HG02571 (cell line): ENCODE measurements at regions not wholly inside any gene's neighbourhood (a gene's known extent, or its start where the extent isn't known, plus 50 kb on each side); places are given as distances from the start of the nearest gene placed in this dataset.

ENCODE experiments used
- ATAC-seq: cut with Tn5 transposase; IDR thresholded peaks from one replicate; pipeline ENCODE4 v1.9.1; 2021; ENCODE audit warnings: mild to moderate bottlenecking, moderate library complexity; ENCODE audit not compliant: unreplicated experiment

- ATAC-seq = no peak
Measured at GRCh38 chr18:45255197-45255890, 359.9 kb upstream of the SLC14A2 start.

- no peak for ATAC-seq
Measured at GRCh38 chr18:45260125-45260524, 355.2 kb upstream of the SLC14A2 start.

GRCh38 chr18:45266023-45266422 lies 349.3 kb upstream of the SLC14A2 start:
- ATAC-seq = no peak

GRCh38 chr18:45267622-45268021 lies 347.7 kb upstream of the SLC14A2 start:
- no peak for ATAC-seq

GRCh38 chr18:45268583-45268982 lies 346.7 kb upstream of the SLC14A2 start:
- ATAC-seq = no peak

GRCh38 chr18:45270289-45270771 lies 344.9 kb upstream of the SLC14A2 start:
- no peak for ATAC-seq

GRCh38 chr18:45274026-45274425 lies 341.2 kb upstream of the SLC14A2 start:
- no peak for ATAC-seq

- ATAC-seq = no peak
Measured at GRCh38 chr18:45275367-45276113, 339.7 kb upstream of the SLC14A2 start.

GRCh38 chr18:45276878-45277277 lies 338.4 kb upstream of the SLC14A2 start:
- ATAC-seq = no peak

GRCh38 chr18:45277908-45278307 lies 337.4 kb upstream of the SLC14A2 start:
- no peak for ATAC-seq

GRCh38 chr18:45280481-45281276 lies 334.6 kb upstream of the SLC14A2 start:
- no peak for ATAC-seq

- no peak for ATAC-seq
Measured at GRCh38 chr18:45282101-45282812, 333.0 kb upstream of the SLC14A2 start.

GRCh38 chr18:45284174-45284573 lies 331.1 kb upstream of the SLC14A2 start:
- ATAC-seq = no peak

GRCh38 chr18:45284851-45285250 lies 330.4 kb upstream of the SLC14A2 start:
- no peak for ATAC-seq

GRCh38 chr18:45285251-45285650 lies 330.0 kb upstream of the SLC14A2 start:
- ATAC-seq = no peak

- ATAC-seq = no peak
Measured at GRCh38 chr18:45286431-45286830, 328.8 kb upstream of the SLC14A2 start.

- ATAC-seq = no peak
Measured at GRCh38 chr18:45287531-45287930, 327.7 kb upstream of the SLC14A2 start.

- no peak for ATAC-seq
Measured at GRCh38 chr18:45290364-45290763, 324.9 kb upstream of the SLC14A2 start.

GRCh38 chr18:45291621-45292615 lies 323.4 kb upstream of the SLC14A2 start:
- ATAC-seq = no peak

GRCh38 chr18:45295388-45295787 lies 319.9 kb upstream of the SLC14A2 start:
- no peak for ATAC-seq
